ENCODE measurements at regions not wholly inside any gene's neighbourhood (a gene's known extent, or its start where the extent isn't known, plus 50 kb on each side); places are given as distances from the start of the nearest gene placed in this dataset.

- TF ChIP-seq POLR2AphosphoS5 (IDR thresholded peaks at IDR 0.05; ENCODE audit: low read depth) (no peak), CTCF (IDR thresholded peaks at IDR 0.05; ENCODE audit: insufficient read depth, low read length) (no peak)
Measured at GRCh38 chr2:35355056-35355455, 1000.5 kb upstream of the CRIM1 start.

All from HL-60 (cell line).